ENCODE measurements at regions not wholly inside any gene's neighbourhood (a gene's known extent, or its start where the extent isn't known, plus 50 kb on each side); places are given as distances from the start of the nearest gene placed in this dataset.
"Not testable (repeated sequence)": the region's sequence is repeated elsewhere in the genome, so short reads cannot be mapped to it uniquely, and the experiment has no call there.

DNA sequence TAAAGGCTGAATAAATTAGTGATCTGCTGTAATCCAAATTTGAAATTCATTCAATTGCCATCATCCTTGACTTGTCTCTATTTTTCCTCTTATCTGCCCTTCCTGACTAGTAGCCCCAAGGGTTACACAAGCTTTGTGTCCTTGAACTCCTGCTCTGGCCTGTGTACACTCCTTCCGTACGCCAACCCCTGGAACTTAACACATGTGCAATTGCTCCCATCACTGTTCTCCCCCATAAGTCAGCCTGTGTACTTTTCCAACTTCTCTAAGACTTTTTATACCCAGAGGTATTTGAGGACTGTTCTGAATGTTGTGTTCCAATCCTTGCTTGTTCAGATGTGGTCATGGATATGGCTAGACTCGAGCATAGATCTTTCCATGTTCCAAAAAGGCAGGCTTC, 171.1 kb upstream of the G2E3 start:
- DNase-seq, result no peak

- no peak for DNase-seq
These were observed 169.7 kb upstream of the G2E3 start for GRCh38 chr14:30389134-30389876.

DNA sequence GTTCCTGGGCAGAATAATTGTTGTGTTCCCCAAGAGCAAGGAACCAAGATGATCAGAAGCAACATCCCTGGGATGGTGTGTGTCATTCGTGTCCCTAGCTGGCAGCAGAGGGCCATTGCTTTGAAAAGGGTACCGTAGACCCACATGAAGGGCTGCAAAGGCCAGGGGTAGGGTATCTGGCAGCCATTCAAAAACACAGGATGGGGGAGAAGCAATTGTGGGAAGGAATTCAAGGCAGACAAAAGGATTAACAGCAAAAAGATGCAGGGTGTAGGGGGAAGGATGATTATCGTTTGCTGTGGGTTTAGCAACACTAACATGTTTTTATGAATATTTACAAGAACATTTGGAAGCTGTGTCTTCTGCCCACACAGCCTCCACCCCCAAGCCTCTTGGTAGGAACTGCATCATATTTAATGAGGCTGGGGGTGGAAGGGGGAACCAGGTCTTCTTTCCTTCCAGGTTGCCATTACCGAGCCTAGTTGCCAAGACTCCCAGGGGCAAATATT, 169.0 kb upstream of the G2E3 start:
- no peak for DNase-seq

- no peak for DNase-seq
These were observed 163.9 kb upstream of the G2E3 start for GRCh38 chr14:30395065-30395464.

- no peak for DNase-seq
These were observed 156.1 kb upstream of the G2E3 start for GRCh38 chr14:30402846-30403245.

DNA sequence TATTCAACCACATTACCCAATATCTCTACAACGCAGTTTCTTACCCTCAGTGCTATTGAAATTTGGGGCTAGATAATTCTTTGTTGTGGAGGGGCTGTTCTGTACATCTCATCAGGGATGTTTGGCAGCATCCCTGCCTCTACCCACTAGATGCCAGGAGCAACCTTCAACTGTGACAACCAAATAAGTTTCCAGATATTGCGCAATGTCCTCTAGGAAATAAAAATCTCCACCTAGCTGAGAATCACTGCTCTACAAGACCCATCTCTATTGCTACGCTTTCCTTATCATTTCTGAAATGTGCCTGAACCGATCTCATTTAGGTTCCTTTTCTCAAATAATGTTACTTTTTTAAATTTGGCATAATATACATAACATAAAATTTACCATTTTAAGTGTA, 155.2 kb upstream of the G2E3 start:
- no peak for DNase-seq

DNA sequence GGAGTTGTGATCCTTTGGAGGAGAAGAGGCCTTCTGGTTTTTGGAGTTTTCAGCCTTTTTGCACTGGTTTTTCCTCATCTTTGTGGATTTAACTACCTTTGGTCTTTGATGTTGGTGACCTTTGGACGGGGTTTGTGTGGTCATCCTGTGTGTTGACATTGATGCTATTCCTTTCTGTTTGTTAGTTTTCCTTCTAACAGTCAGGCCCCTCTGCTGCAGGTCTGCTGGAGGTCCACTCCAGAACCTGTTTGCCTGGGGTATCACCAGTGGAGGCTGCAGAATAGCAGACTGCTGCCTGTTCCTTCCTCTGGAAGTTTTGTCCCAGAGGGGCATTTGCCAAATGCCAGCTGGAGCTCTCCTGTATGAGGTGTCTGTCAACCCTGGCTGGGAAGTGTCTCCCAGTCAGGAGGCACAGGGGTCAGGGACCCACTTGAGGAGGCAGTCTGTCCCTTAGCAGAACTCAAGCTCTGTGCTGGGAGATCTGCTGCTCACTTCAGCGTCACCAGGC, 149.4 kb upstream of the G2E3 start:
- DNase-seq, result not testable (repeated sequence)

GRCh38 chr14:30410986-30411385, 148.0 kb upstream of the G2E3 start:
- no peak for DNase-seq

DNA sequence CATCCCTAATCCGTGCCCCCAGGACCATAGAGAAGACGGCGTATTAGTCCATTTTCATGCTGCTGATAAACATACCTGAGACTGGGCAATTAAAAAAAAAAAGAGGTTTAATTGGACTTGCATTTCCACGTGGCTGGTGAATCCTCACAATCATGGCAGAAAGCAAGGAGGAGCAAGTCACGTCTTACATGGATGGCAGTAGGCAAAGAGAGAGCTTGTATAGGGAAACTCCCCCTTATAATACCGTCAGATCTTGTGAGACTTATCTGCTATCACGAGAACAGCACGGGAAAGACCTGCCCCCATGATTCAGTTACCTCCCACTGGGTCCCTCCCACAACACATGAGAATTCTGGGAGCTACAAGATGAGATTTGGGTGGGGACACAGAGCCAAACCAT, 145.8 kb upstream of the G2E3 start:
- not testable (repeated sequence) for DNase-seq

- no peak for DNase-seq
These were observed 141.8 kb upstream of the G2E3 start for GRCh38 chr14:30417121-30417520.

DNA sequence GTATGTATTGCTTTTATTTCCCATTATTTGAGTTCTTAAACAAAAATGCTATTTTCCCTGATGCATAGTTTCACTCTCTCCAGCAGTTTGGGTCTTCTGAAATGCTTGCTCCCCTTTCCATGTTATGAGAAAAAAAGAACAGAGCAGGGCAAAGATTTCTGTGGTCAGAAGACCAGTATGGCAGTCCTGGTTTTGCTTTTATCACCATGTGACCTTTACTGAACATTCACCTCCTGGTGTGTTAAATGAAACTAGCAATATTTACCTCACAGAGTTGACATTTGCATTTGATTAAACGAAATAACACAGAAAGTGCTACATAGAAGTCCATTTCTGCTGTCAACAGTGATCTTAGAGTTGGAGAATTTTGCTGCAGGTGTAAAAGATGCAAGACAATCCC, 141.0 kb upstream of the G2E3 start:
- DNase-seq, result no peak

DNA sequence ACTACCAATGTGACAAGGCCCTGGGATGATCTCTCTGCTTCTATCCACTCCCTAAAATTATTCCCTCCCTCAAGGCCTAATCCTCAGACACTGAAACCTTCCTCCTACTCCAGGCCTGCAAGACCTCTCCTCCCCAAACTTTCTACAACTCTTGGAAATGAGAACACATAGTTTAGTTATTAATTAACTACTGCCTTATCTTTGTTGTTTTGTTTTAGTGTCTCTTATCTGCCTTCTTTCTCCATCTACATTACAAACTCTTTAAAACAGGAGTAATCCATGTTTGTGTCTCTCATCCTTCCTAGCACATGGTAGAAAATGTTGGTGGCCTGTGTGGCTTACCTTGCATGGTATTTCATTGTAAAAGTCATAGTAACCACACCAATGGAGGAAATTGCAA, 139.9 kb upstream of the G2E3 start:
- DNase-seq, result no peak

GRCh38 chr14:30420515-30420914, 138.4 kb upstream of the G2E3 start:
- no peak for DNase-seq

DNA sequence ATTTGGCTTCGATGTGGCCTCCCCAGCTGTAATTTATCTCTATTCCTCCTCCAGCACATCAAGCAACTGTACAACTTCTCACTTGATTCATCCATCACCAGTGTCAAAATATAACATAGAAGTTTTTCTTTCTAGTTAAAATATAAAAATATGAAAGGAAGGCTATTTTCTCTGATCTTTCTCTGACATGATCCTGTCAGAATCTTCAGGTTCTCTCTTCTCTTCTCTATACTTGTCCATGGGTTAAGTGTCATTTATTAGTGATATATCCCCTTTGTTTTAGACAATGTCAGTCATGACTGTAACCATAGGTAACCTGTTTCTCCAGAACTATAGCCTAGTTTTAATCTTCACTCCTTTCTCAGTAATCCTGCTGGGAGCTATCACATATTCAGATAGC, 132.5 kb upstream of the G2E3 start:
- DNase-seq, result no peak

DNA sequence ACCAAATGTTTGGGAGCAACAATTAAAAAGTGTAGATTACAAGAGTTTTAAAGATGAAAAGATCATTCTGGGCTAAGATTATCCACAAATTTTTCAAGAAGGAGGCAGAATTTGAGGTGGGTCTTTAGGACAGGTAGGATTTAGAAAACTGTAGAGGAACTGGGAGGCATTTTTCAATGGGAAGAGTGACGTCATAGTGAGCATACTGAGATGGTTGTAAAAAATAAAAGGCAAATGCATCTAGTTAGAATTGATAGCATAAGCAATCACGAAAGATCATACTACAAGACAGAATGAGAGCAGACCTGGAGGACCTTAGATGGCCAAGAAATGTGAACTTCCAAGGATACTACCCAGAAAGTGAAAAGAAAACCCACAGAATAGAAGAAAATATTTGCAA, 131.6 kb upstream of the G2E3 start:
- DNase-seq, result no peak

GRCh38 chr14:30427846-30428245, 131.1 kb upstream of the G2E3 start:
- no peak for DNase-seq

- DNase-seq, result no peak
These were observed 127.4 kb upstream of the G2E3 start for GRCh38 chr14:30431552-30431951.

GRCh38 chr14:30440961-30441360, 118.0 kb upstream of the G2E3 start:
- DNase-seq, result no peak

DNA sequence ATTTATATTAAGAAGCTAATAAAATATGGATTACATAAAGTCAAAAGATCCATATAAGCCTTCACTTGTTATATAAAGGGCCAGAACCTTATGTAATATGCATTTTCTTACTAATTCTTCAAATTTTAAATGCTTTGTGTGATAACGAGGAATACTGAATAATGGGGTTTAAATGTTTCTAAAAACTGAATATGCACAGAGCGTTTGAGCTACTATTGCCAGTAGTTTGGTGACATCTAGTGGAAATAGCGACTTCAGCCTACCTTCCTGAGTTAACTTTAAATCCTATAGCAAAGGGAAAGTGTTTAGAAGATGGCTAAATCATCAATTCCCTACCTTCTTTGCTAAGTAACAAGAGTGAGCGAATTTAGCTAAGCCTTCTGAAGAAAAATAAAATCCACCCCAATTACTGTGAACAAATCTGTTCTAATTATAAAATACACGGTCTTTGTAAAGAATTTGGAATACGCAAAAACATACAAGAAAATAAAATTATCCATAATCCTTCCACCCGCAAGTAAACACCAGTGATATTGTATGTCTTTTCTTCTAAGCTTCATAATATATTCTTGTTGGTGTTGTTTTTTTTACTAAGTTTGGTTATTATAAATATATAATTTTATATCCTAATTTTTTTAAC, 115.5 kb upstream of the G2E3 start:
- no peak for DNase-seq

DNA sequence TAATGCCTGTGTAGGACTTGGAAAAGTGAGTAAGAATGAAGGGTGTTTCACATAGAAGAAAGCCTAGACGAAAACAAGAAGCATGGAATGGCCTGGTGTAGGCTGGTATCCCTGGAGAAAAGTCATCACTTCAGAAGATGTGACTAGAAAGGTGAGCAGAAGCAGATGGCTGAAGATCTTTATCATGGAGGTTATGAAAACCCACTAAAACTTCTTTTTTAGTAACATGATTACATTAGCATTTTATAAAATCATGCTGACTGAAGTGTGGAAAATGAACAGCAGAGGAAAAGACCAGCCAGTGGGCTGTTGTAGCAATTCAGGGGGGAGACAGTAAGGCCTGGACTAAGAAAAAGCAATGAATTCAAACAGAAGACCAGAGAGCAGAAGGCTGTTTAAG, 114.5 kb upstream of the G2E3 start:
- no peak for DNase-seq

DNA sequence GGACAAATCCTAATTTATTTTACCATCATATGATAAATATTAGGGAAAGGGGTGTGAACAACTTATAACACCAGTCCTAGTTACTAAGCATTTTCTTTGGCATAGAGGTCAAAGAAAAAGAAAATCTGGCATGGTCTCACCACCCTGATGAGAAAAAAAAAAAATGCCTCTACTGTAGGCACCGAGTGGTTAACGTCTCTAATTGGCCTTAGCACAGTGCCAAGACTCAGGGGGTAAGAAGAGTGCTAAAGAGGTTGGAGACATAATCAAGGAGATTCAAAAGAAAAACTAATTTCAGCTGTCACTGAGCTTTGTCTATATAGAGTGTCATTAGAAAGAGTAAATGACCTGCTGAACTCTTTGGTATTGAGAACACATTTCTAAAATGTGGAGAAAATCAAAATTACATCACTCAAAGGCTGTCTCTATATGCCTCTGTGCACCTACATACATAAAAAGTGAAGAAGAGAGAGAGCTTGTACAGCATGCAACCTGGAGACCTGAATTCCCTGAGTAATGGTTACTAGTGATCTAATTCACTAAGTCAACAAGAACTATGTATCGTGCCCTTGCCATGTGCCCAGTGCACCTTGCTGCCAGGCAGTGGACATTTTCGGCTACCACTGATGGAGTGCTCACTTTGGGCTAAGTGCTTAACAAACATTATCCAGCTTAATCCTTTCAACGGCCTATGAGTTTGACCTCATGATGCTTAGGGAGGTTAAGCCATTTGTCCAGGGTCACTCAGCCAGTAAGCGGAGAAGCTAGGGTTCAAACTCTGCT, 113.8 kb upstream of the G2E3 start:
- no peak for DNase-seq

DNA sequence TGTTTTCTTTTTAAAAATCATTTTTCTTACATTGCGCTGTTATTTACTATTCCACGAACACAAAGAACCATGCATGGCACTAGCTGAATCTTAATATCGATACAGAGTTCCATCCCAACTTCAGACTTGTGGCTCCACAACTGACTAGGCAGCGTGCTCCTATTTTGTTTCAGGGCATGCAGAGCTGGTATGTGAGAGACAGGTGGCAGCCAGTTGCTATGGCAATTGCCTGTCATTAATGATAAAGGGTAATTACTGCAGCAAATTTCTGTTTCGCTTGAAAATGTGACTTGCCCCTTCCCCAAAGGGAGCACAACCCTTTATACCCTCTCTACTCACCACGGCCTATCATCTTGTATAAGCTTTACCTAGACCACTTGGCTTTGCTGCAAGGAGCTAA, 113.1 kb upstream of the G2E3 start:
- no peak for DNase-seq

Measured in T1000 (cell line).